HG02885 (cell line): ENCODE measurements at regions not wholly inside any gene's neighbourhood (a gene's known extent, or its start where the extent isn't known, plus 50 kb on each side); places are given as distances from the start of the nearest gene placed in this dataset.

Source experiments
- ATAC-seq: cut with Tn5 transposase; IDR thresholded peaks from one replicate; pipeline ENCODE4 v1.9.1; 2021; ENCODE audit warnings: mild to moderate bottlenecking; ENCODE audit not compliant: unreplicated experiment, poor library complexity

DNA sequence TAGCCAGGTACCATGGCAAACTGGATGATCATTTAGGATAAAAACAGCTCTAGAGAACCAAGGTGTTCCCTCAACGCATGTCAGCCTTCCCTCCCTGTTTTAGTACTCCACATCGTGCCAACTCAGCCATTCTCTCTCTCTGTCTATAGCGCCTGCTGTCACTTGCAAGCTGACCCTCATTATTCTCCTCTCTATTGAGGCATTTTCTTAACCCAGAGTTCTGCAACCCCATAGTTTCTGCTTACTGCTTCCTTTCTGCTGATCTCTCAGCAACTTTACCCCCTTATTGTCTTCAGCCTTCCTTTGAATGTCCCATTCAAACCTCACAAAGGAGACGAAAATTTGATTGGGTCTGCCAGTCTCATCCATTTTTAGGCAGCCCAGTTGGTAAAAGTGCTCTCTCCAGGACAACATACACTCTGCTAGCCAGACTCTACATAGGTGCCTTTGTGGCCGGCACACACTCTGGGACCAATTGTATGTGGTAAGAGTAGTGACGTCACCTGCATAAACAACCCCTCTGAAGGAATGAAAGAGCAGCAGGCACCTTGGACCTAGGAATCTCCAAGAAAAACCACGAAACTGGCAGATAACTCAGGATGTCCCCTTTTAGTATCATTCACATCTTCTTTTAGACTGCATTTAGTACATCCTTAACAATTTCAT lies 367.2 kb upstream of the KCNH7 start:
- no peak for ATAC-seq

DNA sequence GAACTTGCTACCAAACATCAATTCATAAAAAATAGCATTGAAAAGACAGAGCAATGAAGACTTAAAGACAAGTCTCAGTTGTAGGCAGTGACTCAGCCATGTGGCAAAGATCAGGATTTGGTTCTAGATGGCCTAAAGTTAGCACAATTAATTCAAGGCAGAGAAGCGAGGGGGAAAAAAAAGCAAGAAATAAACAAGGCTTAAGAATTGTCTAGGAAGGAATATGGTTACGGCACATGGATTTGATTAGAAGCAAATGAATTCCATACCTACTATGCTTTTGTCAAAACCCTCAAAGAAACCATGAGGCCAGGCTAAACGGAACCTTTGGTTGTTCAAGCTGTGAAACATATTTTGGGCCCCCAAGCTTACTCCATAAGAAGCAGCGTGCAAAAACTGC lies 362.2 kb upstream of the KCNH7 start:
- ATAC-seq: no peak

DNA sequence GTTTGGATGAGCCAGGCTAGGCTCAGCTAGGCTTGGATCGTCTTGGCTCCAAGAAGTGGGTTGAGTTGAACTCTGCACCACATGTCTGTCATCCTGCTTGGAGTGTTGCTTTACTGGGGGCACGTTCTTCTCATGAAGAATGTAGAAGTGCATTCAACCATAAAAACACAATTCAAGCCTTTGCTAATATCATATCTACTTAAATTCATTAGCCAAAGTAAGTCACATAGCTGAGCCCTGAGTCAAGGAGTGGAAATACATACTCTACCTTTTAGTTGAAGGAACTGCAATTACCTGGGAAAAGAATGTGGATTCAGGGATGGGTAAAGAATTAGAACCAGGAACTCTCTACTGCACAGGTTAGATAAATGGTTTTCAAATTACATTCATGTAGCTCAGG lies 360.4 kb upstream of the KCNH7 start:
- ATAC-seq: no peak

DNA sequence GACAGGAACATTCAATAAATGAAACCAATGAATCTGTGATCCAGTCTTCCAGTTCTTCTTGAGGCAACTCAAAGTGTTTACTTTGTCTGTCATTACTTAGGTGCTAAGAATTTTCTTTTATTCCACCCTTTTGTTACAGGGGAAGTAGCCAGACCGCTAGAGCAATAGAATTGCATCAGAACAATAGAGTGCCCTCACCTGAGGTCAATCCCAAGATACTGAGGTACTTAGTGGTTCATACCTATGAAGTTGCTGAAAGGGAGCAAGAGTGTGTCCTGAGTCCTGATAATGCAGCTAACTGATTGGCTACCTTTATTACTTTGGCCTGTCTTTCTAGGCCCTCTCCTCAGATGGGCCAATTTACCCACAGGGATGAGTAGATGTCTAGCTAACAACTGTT lies 359.4 kb upstream of the KCNH7 start:
- no peak for ATAC-seq

DNA sequence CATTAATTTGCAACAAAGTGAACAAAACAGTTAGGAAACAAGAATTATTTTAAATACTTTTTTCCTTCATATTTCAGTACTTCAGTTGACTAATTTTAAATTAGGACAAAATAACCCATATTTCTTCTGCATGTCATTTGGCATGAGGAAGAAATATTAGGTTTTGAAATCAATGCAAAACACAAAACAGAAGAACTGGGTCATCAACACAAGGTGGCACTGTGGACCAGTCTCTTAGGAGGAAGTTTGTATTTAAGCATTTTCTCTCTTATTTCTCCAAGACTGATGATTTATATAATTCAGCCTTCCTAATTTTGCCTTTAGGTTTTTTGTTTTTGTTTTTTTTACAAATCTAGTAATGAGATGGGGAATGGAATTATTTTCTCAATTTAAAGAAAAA lies 352.8 kb upstream of the KCNH7 start:
- ATAC-seq: peak; percentile 67

DNA sequence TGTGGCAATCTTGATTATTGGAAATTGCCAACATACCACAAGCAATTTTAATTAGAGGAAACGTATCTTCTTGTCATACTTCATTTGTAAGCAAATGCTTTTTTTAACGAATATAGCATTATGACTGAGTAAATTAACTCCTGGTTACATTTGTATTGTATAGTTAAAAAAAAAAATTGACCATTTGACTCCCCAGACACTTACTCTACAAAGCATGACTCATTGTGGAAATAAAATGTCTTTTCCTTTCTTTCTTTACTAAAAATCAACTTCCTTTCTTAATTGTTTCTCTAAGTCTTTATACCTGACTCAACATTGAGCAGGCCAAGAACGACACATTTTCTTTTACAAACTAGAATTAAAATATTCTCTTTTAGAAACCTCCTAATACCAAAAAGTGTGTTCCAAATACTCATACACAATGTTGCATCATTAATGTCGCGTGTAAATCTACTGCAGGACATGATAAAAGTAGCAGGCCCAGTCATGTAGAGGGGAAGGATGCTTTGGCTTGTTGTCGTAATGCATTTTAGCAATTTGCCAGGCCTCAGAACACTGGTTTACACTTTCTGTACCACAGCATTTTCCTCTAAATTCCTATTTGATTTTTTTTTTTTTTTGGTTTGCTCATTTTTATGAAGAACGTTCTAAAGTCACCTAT lies 349.6 kb upstream of the KCNH7 start:
- ATAC-seq: no peak

DNA sequence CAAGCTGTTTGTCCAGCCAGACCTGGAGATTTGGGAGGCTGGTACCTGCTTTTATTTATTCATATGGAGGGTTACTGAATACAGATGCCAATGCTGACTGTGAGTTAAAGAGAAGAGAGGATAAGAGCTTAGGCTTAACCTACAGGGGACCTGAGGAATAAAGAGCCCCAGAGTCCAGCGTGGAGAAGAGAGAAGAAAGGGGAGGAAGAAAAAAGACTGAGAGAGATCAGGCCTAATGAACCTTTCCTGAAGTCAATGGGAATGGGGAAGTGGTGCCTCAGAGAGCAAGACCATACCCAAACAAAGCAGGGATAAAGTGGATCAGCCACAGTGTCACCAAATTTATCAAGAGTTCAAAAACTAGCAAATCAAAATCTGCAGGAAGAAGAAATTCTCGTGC lies 348.6 kb upstream of the KCNH7 start:
- no peak for ATAC-seq

DNA sequence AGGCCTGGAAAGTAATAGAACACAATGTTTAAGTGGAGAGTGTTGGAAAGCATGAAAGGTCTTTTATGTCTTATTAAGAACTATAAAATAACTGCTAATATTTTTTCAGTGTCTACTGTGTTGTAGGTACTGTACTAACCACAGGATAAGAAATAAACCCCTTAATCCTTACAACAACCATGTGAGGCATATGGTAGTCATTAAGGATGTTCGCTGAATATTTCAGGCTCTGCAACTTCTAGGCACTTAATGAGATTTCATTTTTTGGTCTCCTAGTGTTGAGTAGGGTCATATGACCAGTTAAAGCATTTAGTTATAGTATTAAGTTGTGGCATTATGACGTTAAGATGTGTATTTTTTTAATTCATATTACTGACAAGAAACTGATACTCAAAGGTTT lies 346.6 kb upstream of the KCNH7 start:
- no peak for ATAC-seq

DNA sequence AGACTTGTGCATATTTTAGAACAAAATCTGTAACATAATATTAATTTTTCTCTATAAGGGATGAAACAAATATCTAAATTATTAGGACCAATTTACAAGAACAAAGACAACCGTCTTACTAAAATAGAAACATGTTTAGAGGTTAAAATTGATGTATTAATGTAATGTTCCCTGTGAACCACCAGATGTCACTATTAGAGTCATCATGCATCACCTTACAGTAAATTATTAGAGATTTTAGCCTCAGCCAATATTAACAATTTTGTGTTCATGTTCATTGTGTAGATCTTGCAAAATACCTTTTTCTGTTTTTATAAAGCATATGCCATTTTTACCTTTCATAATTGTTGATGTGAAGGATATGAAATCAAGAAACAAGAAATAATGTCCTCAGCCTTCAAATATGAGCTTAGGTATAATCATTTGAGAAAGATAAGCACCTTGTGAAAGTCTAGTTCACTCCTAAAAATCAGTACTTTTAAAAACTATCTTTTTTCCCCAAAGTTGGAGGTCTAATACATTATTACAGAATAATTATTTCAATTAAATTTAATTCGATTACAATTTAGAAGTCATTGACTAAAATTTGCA lies 344.3 kb upstream of the KCNH7 start:
- peak; percentile 77 for ATAC-seq

DNA sequence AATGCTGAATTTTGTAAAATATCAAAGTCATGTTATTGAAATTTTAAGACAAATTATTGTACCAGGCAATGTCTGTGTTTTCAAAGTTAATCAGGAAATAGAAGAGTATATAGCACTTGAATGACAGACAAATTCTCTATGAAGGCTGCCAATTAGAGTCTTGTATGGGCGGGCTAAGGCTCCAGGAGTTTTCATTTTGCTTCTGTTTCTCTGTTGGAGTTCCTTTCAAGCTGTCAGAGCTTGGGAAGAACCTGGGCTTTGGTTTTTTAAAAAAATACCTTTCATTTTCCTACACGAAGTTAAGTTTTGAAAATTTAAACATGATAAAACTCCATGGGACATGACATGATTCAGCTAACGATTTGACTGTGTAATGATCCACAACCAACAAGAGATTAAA lies 339.0 kb upstream of the KCNH7 start:
- ATAC-seq: no peak

DNA sequence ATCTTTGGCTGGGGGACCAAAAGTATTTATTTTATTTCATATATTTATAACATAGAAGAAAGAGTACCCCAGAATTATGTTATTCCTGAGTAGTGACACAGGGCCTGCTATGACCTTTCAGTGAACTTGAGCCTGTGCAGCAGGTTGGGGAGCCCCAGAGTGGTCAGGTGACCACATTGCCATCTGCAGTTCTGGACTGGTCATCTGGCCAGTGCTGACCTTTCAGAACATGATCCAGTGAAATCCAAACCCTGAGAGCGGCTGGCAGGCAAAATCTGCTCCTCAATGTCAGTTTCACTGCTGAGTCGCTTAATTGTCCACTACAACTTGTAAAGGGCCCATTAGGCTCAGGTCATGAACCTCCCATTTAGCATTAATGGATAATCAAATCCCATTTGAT lies 336.7 kb upstream of the KCNH7 start:
- ATAC-seq: no peak

DNA sequence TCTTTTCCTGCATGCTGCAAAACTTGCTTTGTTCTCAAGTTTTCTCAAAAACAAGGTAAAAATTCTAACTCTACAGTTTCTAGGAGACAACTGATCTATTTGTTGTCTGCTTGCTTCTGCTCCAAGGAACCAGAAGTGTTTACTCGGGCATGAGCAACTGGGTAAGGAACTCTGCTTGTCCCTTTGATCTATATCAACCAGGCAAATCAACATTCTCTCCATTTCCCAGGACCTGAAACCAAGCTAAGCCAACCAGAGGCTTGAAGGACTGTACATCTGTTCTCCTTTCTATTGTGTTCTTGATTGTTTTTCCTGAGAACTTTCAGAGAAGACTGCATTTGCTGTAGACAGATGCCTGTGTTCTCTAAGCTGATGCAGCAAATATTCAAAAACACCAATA lies 335.0 kb upstream of the KCNH7 start:
- ATAC-seq: no peak

DNA sequence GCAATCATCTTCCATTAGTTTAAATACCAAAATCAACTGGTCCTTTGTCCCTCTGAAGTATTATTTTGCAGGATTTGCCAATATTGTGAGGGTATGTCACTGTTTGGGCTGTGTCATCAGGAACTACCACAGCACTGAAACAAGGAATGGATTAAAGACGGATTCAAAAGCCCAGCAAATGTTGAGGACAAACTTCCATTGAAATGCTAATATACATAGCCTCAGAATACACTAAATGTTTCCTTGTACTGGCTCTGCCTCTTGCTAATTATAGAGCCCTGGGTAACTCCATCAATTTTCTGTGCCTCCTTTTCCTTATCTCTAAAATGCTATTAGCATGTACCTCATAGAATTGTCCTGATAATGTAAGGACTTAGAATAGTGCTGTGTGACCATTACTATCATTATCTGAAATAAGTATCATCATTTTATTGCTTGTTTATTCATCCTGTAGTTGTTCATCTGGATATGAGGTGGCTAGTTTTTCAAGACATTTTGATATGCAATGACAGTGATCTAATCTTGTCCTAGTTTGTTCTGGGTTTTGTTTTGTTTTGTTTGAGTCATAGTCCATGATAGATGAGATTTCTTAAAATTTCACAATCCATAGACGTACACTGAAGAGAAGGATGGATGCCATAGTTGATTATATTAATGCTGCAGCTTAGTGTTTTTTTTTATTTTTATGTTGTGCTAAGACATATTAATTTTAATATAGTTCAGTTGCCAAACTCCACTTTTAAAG lies 333.4 kb upstream of the KCNH7 start:
- ATAC-seq: no peak

DNA sequence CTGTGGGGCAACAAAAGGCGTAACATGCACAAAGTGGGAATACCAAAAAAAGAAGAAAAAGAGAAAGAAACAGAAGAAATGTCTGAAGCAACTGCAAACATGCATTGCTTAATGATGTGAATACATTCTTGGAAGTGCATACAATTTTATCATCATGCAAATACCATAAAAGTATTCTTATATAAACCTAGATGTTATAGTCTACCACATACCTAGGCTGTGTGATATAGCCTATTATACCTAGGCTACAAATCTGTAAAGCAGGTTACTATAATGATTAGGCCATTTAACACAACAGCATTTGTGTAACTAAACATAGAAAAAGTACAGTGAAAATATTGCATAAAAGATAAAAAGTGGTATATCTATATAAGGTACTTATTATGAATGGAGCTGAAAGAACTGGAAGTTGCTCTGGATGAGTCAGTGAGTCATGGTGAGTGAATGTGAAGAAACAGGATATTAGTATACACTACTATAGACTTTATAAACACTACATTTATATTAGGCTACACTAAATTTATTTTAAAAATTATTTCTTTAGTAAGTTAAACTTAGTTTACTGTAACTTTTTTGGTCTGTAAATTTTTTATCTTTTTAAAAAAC lies 319.4 kb upstream of the KCNH7 start:
- no peak for ATAC-seq

DNA sequence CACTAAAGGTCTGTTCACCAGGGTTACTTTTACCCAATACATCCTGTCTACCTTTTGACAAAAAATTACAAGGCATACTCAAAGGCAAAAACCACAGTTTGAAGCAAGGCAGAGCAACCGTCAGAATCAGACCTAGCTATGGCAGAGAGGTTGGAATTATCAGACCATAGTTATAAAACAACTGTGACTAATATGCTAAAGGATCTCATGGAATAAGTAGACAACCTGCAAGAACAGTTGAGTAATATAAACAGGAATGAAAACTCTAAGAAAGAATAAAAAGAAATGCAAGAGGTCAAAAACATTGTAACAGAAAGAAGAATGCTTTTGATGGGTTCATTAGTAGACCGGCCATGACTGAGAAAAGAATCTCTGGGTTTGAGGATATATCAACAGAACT lies 318.8 kb upstream of the KCNH7 start:
- no peak for ATAC-seq

DNA sequence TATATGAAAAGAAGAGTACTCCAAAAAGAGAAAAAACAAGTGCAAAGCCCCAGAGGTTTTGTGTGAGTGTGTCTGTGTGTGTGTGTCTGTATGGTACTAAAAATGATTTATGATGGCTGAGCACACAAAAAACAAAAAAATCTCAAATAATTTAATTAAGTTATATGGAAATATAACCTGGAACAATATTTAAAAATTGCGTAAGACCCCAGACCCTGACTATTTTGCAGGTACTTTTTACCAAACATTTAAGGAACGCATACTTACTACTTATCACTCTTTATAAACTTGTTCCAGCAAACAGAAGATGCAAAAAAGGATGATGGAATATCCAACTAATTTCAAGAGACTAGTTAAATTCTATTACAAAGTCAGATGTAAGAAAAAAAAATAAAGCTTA lies 317.4 kb upstream of the KCNH7 start:
- ATAC-seq: no peak

DNA sequence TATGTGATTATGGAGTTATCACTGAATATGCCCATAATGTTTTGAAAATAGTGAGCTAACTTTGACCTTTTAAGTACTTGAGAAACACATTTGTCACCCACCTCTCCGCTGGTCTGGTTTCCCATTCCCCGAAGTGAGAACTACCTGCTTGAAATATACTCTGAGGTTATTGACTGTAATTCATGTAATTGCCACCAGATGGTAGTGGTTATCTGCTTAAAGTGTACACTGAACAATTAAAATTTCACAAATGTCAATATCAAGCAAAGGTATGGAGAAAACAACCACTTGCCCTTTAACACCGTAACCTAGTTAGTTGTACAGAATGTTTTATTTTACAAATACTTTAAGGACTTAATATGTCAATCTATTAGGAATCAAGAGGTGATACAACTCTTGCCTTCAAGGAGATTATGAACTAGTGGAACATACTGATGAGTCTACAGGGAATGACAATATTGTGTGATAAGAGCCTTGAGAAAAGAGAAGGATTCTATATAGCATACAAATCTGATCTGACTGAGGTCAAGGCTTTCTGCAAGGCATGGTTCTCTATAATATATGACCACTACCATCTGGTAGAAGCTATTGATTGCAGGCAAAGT lies 316.8 kb upstream of the KCNH7 start:
- ATAC-seq: peak; percentile 93

DNA sequence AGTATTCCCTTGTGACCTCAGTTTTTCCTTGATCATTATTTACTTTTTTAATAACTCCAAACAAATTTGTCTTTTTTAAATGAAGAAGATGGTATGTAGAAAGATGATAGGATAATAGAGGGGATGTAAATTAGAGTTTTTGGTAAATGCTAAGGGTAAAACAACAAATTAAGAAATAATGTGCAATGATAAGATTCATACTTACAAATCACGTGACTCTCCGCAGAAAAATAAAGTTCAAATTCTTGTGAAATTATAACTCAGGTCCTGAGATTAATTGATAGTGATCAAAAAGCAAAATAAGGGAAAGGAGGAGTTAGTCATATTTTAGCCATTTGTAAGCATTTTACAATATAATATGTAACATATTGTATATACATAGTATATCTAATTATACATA lies 304.1 kb upstream of the KCNH7 start:
- ATAC-seq: no peak

DNA sequence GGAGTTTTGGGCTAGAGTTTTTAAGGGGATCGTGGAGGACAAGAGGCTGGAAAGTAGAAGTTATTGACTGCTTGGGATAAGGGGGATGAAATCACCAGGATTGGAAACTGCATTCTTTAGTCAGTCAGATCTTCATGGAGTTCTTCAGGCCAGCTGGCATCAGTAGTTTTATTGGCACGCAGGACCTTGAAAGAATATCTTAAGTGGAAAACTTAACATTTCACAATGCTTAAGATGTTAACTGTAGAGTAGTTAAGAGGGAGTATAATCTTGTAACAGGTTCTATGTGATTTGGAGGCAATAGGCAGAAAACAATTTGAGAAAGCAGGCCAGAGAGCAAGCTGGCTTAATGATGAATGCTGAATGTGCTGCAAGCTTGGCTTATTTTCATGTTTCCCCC lies 300.4 kb upstream of the KCNH7 start:
- no peak for ATAC-seq

DNA sequence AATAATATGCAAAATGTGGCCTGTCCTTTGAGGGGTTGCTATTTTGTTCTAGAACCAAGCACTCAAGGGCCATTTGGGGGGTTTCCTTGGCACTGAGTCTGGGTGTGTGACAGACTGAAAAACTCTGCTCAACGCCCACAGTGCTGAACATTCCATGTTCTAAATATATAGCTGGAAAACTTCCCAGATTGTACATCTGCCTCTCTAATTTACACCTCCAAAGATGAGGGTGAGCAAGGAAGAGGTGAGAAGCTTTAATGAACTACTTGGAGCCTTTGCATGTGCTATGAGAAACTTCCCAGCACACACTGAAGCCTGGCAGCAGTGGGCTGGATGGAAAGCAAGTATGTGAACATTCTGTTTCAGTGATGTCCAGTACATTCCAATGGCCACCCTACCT lies 296.7 kb upstream of the KCNH7 start:
- no peak for ATAC-seq

DNA sequence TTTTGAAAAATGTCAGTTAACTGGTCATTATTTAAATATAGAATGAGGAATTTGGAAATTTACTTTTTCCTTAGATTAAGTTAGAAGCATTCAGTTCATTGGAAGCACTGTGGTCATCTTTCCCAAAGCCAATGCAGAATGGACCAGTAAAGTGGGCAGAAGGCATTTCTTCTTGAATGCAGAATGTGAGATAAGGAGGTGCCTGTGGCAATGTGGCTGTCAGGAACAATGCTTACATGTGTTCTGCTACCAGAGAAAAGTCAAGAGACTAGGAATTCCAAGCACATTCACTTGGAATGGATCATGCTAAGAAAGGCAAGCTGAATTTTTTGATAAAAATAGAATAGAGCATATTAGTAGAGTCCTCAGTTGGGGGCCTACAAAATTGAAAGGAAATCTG lies 295.0 kb upstream of the KCNH7 start:
- no peak for ATAC-seq
